Activated CD4-positive, alpha-beta T cell treated with anti-CD3 and anti-CD28 coated beads, Interleukin-2, amount 10 ng/mL, durations not matched to agents 7 days and 5 days (primary cell): ENCODE measurements at regions not wholly inside any gene's neighbourhood (a gene's known extent, or its start where the extent isn't known, plus 50 kb on each side); places are given as distances from the start of the nearest gene placed in this dataset.

Experiments
- CTCF ChIA-PET: fragments of 350-600 bp; sonication (Branson Sonifier 250); formaldehyde crosslinking; loops from one replicate; lab custom pipeline; 2021; ENCODE audit warnings: antibody characterized with exemption; lab: Charles Lee
- POLR2A ChIA-PET: fragments of 350-600 bp; sonication (Branson Sonifier 250); formaldehyde crosslinking; loops from one replicate; lab custom pipeline; 2021; ENCODE audit warnings: antibody characterized with exemption; lab: Charles Lee
- DNase-seq: peaks from one replicate; pipeline ENCODE4 v3.0.0-alpha.2; 2020
- H3K27ac Mint-ChIP-seq: one replicate; pipeline ENCODE4 v1.8.0; 2021; ENCODE audit warnings: mild to moderate bottlenecking, moderate library complexity, mixed read lengths
- H3K27me3 Mint-ChIP-seq: one replicate; pipeline ENCODE4 v1.8.0; 2021; ENCODE audit warnings: mixed read lengths
- H3K36me3 Mint-ChIP-seq: one replicate; pipeline ENCODE4 v1.8.0; 2021; ENCODE audit warnings: low read depth, mixed read lengths
- H3K4me1 Mint-ChIP-seq: one replicate; pipeline ENCODE4 v1.8.0; 2021; ENCODE audit warnings: mixed read lengths
- H3K4me3 Mint-ChIP-seq: one replicate; pipeline ENCODE4 v1.8.0; 2021; ENCODE audit warnings: mild to moderate bottlenecking, moderate library complexity, mixed read lengths
- H3K9me3 Mint-ChIP-seq: one replicate; pipeline ENCODE4 v1.8.0; 2021; ENCODE audit warnings: mixed read lengths

DNA sequence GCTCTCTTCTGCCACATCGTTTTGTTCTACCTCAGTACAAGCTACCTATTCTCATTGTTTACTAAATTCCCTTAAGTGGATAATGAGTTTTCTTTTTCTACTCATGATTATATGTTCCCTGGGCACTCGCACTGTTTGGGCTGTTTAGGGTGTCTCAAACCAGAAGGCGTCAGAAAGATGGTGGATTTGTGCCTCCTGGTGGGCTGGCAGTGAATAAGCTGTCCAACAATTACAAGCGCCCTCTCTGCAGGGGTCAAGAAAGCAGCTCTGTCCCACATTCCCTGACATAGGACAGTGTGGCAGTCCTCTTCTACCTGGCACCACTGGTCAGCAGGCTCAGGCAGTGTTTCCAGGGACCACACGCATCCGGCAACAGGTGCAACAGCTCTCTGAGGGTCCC, 173.4 kb upstream of the PPP2R3A start:
- Mint-ChIP-seq H3K36me3 (no peaks in the 10 kb centered on the region), H3K4me1 (no peaks in the 10 kb centered on the region), H3K27me3 (no peaks in the 10 kb centered on the region), H3K4me3 (no peak overlapping the region), H3K9me3 (peaks cover 4% of the 10 kb centered on the region), H3K27ac (no peak overlapping the region)
- ChIA-PET POLR2A (no interaction called here), CTCF (no interaction called here)
- no peak for DNase-seq

- no peaks in the 10 kb centered on the region for H3K4me1 Mint-ChIP-seq
- POLR2A ChIA-PET: no interaction called here
- CTCF ChIA-PET: no interaction called here
Measured at GRCh38 chr3:135792858-135793475, 172.6 kb upstream of the PPP2R3A start.

DNA sequence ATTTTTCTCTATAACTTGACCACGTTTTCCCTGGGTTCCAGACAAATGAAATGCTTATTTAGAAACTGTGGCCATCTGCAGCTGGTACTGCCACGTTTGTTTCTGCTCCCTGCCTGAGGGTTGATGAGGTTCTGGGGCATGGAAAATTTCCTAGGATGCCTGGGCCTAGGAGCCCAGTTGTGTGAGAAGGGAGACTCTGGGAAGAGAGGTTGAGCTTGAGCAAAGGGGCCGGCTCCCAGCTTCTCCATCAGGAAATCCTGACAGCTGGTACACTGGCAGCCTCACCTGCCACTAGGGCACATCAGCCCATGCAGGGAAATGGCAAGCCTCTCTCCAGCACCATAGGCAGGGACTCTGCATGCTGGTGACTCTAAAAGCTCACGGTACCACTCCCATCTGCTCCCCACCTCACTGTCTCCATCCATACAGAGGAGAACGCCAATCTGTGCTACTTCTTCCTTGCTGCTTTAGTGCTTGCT, 165.4 kb upstream of the PPP2R3A start:
- Mint-ChIP-seq H3K27ac (no peak overlapping the region), H3K9me3 (no peaks in the 10 kb centered on the region), H3K4me3 (no peak overlapping the region), H3K4me1 (no peaks in the 10 kb centered on the region), H3K27me3 (no peaks in the 10 kb centered on the region), H3K36me3 (no peaks in the 10 kb centered on the region)
- CTCF ChIA-PET: no interaction called here
- DNase-seq: no peak
- POLR2A ChIA-PET: no interaction called here

More at GRCh38 chr3:135792858-135793475, 172.6 kb upstream of the PPP2R3A start:
- H3K36me3 Mint-ChIP-seq: no peaks in the 10 kb centered on the region
- H3K27ac Mint-ChIP-seq: no peak overlapping the region
- peaks cover 4% of the 10 kb centered on the region for H3K9me3 Mint-ChIP-seq
- no peak for DNase-seq
- no peak overlapping the region for H3K4me3 Mint-ChIP-seq
- no peaks in the 10 kb centered on the region for H3K27me3 Mint-ChIP-seq

GRCh38 chr3:135801018-135801417, 164.5 kb upstream of the PPP2R3A start:
- POLR2A ChIA-PET: no interaction called here
- CTCF ChIA-PET: no interaction called here
- no peaks in the 10 kb centered on the region for H3K9me3 Mint-ChIP-seq
- no peaks in the 10 kb centered on the region for H3K27me3 Mint-ChIP-seq
- H3K27ac Mint-ChIP-seq: no peak overlapping the region
- H3K4me1 Mint-ChIP-seq: no peaks in the 10 kb centered on the region
- no peak for DNase-seq
- H3K36me3 Mint-ChIP-seq: no peaks in the 10 kb centered on the region
- H3K4me3 Mint-ChIP-seq: no peak overlapping the region

DNA sequence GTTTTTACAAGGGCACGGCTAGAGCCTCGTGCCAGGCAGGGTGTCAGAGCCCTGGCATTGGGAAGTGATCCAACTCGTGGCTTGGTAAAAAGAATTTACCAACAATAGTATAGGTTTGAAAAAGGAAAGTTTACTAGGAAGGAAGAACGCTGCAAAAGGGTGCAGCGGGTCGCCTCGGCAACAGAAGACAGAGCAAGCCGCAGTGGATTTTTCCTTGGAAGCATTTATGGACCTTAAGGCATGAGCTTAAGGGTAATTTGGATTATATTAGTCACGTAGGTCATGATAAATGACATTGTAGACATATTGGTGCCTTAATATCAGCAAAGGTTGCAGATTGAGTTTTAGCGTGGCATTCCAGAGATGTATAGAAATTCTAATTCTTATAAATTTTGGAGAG, 163.4 kb upstream of the PPP2R3A start:
- Mint-ChIP-seq H3K27ac (no peak overlapping the region), H3K4me3 (no peak overlapping the region), H3K9me3 (no peaks in the 10 kb centered on the region), H3K4me1 (no peaks in the 10 kb centered on the region), H3K36me3 (no peaks in the 10 kb centered on the region), H3K27me3 (no peaks in the 10 kb centered on the region)
- no peak for DNase-seq
- CTCF ChIA-PET: no interaction called here
- POLR2A ChIA-PET: no interaction called here

- ChIA-PET POLR2A (no interaction called here), CTCF (no interaction called here)
- Mint-ChIP-seq H3K9me3 (no peaks in the 10 kb centered on the region), H3K36me3 (no peaks in the 10 kb centered on the region), H3K4me1 (no peaks in the 10 kb centered on the region), H3K27ac (no peak overlapping the region), H3K4me3 (no peak overlapping the region), H3K27me3 (no peaks in the 10 kb centered on the region)
- DNase-seq: no peak
Measured at GRCh38 chr3:135803028-135803692, 162.4 kb upstream of the PPP2R3A start.

GRCh38 chr3:135805752-135806151, 159.8 kb upstream of the PPP2R3A start:
- Mint-ChIP-seq H3K36me3 (no peaks in the 10 kb centered on the region), H3K4me1 (no peaks in the 10 kb centered on the region), H3K4me3 (no peak overlapping the region), H3K9me3 (no peaks in the 10 kb centered on the region), H3K27ac (no peak overlapping the region), H3K27me3 (no peaks in the 10 kb centered on the region)
- CTCF ChIA-PET: no interaction called here
- POLR2A ChIA-PET: no interaction called here
- DNase-seq: no peak

DNA sequence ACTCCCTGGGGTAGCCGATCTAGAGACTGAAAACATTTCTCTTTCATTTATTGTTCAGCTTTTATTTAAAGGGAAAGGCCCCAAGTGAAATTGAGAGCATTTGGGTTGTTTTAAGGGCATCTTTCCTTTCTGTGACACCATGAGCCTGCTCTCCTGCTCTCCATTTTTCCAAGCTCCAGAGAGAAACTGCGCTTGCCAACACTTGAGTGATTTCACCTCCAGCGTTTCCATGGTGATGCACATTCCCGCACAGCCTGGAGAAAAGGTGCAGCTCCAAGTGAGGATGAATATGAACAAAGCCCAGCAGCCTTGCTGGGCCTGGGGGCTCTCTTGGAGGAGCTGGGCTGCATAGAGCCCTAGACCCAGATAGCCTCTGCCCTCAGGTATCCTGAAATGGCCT, 159.2 kb upstream of the PPP2R3A start:
- Mint-ChIP-seq H3K4me1 (no peaks in the 10 kb centered on the region), H3K36me3 (no peaks in the 10 kb centered on the region), H3K4me3 (no peak overlapping the region), H3K27me3 (no peaks in the 10 kb centered on the region), H3K9me3 (no peaks in the 10 kb centered on the region), H3K27ac (no peak overlapping the region)
- no peak for DNase-seq
- ChIA-PET POLR2A (no interaction called here), CTCF (interaction anchor here (0.6 kb wide), 1 partner anchor 468 kb away, joined by 4 read pairs; no protein-coding TSS in a partner anchor)

DNA sequence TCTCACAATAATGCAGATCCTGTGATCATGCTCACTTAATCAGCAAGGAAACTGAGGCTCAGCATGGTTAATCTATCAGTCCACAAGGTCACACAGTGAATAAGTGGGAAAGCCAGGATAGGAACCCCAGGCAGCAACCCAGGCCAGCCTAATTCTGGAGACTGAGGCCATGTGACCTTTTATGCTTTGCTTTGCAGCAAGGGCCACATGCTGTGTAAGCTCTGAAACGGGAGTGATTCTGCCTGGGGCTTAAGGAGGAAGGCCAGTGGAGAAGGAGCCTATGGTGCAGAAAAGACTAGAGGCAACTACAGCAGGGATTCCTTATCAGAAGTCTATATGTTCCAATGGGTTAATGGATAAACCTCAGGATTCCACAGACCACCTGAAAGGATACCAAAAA, 157.6 kb upstream of the PPP2R3A start:
- no peak overlapping the region for H3K27ac Mint-ChIP-seq
- ChIA-PET CTCF (no interaction called here), POLR2A (no interaction called here)
- H3K4me1 Mint-ChIP-seq: no peaks in the 10 kb centered on the region
- no peaks in the 10 kb centered on the region for H3K36me3 Mint-ChIP-seq
- DNase-seq: no peak
- no peak overlapping the region for H3K4me3 Mint-ChIP-seq
- no peaks in the 10 kb centered on the region for H3K27me3 Mint-ChIP-seq
- H3K9me3 Mint-ChIP-seq: no peaks in the 10 kb centered on the region

GRCh38 chr3:135809021-135809634, 156.4 kb upstream of the PPP2R3A start:
- ChIA-PET CTCF (no interaction called here), POLR2A (no interaction called here)
- Mint-ChIP-seq H3K36me3 (no peaks in the 10 kb centered on the region), H3K4me3 (no peak overlapping the region), H3K27me3 (no peaks in the 10 kb centered on the region), H3K9me3 (no peaks in the 10 kb centered on the region), H3K4me1 (no peaks in the 10 kb centered on the region), H3K27ac (no peak overlapping the region)
- no peak for DNase-seq

DNA sequence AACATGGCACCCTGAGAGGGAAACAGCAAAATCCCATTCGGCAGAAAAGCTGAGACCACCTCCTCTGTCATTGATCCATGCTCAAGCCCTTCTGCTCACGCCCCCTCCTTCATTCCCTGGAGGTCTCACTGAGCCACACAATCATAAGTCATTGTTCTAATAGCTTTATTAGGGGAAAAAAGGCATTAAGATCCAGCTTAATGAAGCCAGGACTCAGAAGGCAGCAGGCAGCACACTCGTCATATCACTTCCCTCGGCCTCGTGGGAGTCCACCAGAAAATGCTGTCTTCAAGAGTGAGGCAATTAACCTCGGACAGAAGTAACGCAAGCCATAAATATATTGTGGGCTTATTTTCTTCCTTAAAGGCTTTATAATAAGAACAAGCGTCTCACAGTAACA, 153.9 kb upstream of the PPP2R3A start:
- no peaks in the 10 kb centered on the region for H3K9me3 Mint-ChIP-seq
- no peaks in the 10 kb centered on the region for H3K27me3 Mint-ChIP-seq
- no peaks in the 10 kb centered on the region for H3K36me3 Mint-ChIP-seq
- no peak for DNase-seq
- H3K4me3 Mint-ChIP-seq: no peak overlapping the region
- CTCF ChIA-PET: no interaction called here
- POLR2A ChIA-PET: no interaction called here
- no peak overlapping the region for H3K27ac Mint-ChIP-seq
- H3K4me1 Mint-ChIP-seq: no peaks in the 10 kb centered on the region

DNA sequence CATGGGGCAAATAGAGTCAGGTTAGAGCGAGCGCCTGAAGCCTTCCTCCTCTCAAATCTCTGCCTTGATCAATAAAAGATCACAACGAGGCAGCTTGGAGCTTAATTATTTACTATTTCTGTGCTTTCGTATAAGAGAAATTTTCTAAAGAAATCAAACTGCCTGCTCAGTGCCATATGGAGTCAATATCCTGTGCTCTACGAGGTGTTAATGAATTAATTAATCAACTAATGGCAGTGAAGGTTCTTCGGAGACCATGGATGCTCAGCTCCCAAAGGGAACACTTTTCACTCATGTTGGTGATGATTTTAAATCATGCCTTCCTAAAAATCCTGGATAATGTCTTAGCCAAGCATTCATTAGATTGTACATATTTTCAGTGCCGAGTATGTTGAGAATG, 153.5 kb upstream of the PPP2R3A start:
- POLR2A ChIA-PET: no interaction called here
- DNase-seq: no peak
- Mint-ChIP-seq H3K4me3 (no peak overlapping the region), H3K27ac (no peak overlapping the region), H3K36me3 (no peaks in the 10 kb centered on the region), H3K9me3 (no peaks in the 10 kb centered on the region), H3K27me3 (no peaks in the 10 kb centered on the region), H3K4me1 (no peaks in the 10 kb centered on the region)
- CTCF ChIA-PET: no interaction called here

DNA sequence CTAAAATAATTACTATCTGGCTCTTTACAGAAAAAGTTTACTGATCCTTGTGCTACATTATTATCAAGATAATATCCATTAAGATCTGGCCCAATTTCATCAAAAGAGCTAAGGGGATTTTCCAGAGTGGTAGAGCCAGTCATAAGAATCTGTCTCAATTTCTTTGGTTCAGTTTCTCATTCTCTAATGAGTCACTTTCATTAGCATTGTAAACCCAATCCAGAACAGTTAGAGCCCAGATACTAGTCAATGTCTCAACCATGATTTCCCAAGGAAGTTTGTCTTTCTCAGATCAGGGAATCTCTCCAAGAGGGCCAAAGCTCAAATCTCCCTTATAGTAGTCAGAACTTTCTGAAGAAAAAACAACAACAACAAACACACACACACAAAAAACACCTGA, 131.1 kb upstream of the PPP2R3A start:
- ChIA-PET CTCF (no interaction called here), POLR2A (no interaction called here)
- Mint-ChIP-seq H3K9me3 (no peaks in the 10 kb centered on the region), H3K27ac (no peak overlapping the region), H3K27me3 (no peaks in the 10 kb centered on the region), H3K36me3 (no peaks in the 10 kb centered on the region), H3K4me3 (no peak overlapping the region), H3K4me1 (no peaks in the 10 kb centered on the region)
- no peak for DNase-seq
